T-helper 2 cell (primary cell): ENCODE measurements at regions not wholly inside any gene's neighbourhood (a gene's known extent, or its start where the extent isn't known, plus 50 kb on each side); places are given as distances from the start of the nearest gene placed in this dataset.
"Not testable (repeated sequence)": the region's sequence is repeated elsewhere in the genome, so short reads cannot be mapped to it uniquely, and the experiment has no call there.

ENCODE experiments used
- DNase-seq, 5 experiments: peaks; one replicate each; pipeline versions ENCODE4 v3.0.0 to v3.0.0-alpha.2; 2012 to 2022

- no peak for DNase-seq
Observed at GRCh38 chr5:17401470-17402288, 96.4 kb upstream of the TAF11L2 start.

GRCh38 chr5:17402289-17403121 is 95.5 kb upstream of the TAF11L2 start:
- DNase-seq = no peak

- no peak for DNase-seq
Observed at GRCh38 chr5:17403695-17404490, 94.1 kb upstream of the TAF11L2 start.

- no peak for DNase-seq
Observed at GRCh38 chr5:17405976-17406375, 92.1 kb upstream of the TAF11L2 start.

GRCh38 chr5:17406423-17406838 is 91.6 kb upstream of the TAF11L2 start:
- no peak for DNase-seq

GRCh38 chr5:17411436-17412402 is 86.3 kb upstream of the TAF11L2 start:
- no peak for DNase-seq

GRCh38 chr5:17412760-17413671 is 85.0 kb upstream of the TAF11L2 start:
- DNase-seq = no peak

GRCh38 chr5:17413691-17414090 is 84.3 kb upstream of the TAF11L2 start:
- no peak for DNase-seq

- no peak for DNase-seq
Observed at GRCh38 chr5:17415321-17415758, 82.7 kb upstream of the TAF11L2 start.

- DNase-seq = not testable (repeated sequence)
Observed at GRCh38 chr5:17416374-17416773, 81.7 kb upstream of the TAF11L2 start.

- no peak for DNase-seq
Observed at GRCh38 chr5:17424674-17425073, 73.4 kb upstream of the TAF11L2 start.

GRCh38 chr5:17425385-17426070 is 72.5 kb upstream of the TAF11L2 start:
- no peak for DNase-seq

- peak in 1 of 5 experiments; percentile 3 for DNase-seq
Observed at GRCh38 chr5:17426104-17426749, 71.8 kb upstream of the TAF11L2 start.

GRCh38 chr5:17428176-17428800 is 69.7 kb upstream of the TAF11L2 start:
- no peak for DNase-seq

- DNase-seq = no peak
Observed at GRCh38 chr5:17429353-17429752, 68.7 kb upstream of the TAF11L2 start.

GRCh38 chr5:17430241-17430640 is 67.8 kb upstream of the TAF11L2 start:
- DNase-seq = no peak

GRCh38 chr5:17431272-17432050 is 66.6 kb upstream of the TAF11L2 start:
- no peak for DNase-seq

- no peak for DNase-seq
Observed at GRCh38 chr5:17432569-17432968, 65.5 kb upstream of the TAF11L2 start.
